HG02973 (cell line): ENCODE measurements at regions not wholly inside any gene's neighbourhood (a gene's known extent, or its start where the extent isn't known, plus 50 kb on each side); places are given as distances from the start of the nearest gene placed in this dataset.
"Not testable (repeated sequence)": the region's sequence is repeated elsewhere in the genome, so short reads cannot be mapped to it uniquely, and the experiment has no call there.

Source experiments
- ATAC-seq: cut with Tn5 transposase; IDR thresholded peaks from one replicate; pipeline ENCODE4 v1.9.1; 2021; ENCODE audit warnings: moderate library complexity; ENCODE audit not compliant: unreplicated experiment

DNA sequence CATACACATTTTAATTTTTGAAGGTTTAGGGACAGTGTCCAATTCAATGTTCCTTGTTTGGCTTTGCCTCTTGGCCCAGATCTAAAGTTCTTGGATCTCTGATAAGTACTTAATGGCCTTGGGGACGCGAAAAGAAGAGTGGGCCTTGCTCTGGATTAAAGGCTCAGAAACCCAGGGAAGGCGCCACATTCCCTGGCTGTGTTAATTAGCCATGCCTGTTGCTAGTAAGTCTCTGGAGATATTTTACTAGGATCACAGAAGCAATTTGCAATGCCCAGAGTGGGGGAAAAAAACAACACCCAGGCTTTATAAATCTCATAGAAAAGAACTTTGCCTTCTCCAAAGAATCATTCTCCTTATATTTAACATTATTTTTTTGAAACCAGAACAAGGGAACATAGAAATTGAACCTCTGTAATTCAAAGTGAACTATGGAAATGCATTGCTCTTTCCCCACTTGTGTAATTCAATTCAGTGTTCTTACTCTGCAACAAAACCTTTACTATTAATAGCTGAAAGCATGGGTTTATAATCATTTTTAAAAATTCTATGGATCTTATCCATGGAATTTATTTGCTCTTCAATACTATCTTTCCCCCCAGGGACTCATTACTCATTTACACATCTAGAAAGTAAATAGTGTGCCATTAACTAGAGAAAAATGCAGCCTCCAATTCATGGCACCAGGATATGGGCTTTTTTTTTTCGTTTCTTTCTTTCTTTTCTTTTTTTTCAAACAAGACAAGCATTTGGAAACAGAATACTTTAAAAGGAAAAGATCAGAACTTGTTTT is 172.2 kb upstream of the ANKRD55 start:
- ATAC-seq: no peak

DNA sequence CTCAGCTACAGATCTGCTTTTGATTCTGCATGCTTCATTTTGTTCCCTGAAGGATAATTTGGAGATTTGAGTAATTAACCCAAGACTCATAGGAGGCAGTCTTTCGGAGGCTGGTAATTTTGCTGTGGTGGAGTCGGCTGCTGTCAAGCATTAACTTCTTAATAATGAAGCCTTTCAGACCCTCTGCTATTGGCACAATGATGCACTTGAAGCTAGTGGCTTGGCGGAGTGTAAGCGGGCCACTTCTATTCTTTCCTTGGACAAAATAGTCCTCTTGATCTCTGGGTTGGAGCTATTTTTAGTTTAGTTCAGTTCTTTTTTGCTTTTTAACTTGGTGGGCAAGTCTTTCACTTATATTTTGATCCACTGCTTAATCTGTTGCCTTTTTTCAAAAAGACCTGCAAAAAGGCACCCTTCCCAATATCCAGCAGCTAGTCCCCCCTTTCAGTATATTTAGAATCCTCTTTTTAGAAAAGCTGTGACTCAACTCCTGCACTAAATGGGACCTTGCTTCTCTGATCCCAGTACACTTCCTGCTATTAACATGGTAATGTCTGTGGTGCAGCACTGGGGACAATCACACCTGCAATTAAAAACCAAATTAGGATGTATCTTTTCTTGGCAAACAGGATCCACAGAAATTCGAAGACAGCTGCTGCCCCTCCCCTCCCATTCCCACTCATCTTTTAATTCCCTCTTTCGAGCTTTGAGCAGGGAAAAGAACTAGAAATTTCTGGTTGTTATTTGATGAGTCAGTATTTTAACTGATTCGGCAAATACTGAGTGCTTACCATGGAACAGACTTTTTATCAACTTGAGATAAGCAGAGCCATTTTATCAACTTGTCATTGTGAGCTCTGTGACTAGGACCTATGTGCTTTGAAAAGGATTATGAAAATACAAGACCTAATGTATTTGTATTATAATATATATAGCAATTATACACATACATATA is 169.4 kb upstream of the ANKRD55 start:
- no peak for ATAC-seq

DNA sequence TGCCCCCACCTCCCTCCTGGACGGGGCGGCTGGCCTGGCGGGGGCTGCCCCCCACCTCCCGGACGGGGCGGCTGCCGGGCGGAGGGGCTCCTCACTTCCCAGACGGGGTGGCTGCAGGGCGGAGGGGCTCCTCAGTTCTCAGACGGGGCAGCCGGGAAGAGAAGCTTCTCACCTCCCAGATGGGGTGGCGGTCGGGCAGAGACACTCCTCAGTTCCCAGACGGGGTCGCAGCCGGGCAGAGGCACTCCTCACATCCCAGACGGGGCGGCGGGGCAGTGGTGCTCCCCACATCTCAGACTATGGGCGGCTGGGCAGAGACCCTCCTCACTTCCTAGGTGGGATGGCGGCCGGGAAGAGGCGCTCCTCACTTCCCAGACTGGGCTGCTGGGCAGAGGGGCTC is 164.7 kb upstream of the ANKRD55 start:
- not testable (repeated sequence) for ATAC-seq

DNA sequence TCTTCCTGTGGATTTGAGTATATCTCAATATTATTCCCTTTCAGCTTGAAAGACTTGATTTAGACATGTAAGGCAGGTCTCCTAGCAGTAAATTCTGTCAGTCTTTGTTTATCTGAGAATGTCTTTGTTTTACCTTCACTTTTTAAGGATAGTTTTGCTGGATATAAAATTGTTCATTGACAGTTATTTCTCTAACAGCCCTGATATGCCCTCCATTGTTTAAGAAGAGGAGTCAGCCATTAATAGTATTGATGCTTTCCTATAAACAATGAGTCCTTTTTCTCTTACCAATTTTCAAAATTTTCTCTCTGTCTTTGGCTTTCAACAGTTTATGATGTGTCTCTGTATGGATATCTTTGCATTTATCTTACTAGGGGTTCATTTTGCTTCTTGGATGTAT is 163.5 kb upstream of the ANKRD55 start:
- ATAC-seq: no peak

DNA sequence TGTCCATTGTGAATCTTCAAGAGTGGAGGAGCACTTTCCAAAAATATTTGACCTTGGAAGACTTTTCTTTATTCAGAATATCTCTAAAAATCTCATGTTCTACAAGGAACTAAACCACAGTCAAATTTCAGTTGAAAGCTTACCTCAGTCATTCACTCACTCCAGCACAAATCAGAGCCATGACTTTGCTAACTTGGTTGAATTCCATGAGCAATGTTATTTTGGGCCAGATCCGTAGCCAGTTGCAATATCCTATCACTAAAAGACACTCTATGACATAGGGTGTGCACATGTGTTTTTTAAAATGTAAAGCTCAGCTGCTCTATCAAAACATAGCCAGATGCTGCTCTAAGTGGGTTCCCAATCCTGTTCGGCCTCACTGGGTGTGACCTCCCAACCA is 156.1 kb upstream of the ANKRD55 start:
- no peak for ATAC-seq

DNA sequence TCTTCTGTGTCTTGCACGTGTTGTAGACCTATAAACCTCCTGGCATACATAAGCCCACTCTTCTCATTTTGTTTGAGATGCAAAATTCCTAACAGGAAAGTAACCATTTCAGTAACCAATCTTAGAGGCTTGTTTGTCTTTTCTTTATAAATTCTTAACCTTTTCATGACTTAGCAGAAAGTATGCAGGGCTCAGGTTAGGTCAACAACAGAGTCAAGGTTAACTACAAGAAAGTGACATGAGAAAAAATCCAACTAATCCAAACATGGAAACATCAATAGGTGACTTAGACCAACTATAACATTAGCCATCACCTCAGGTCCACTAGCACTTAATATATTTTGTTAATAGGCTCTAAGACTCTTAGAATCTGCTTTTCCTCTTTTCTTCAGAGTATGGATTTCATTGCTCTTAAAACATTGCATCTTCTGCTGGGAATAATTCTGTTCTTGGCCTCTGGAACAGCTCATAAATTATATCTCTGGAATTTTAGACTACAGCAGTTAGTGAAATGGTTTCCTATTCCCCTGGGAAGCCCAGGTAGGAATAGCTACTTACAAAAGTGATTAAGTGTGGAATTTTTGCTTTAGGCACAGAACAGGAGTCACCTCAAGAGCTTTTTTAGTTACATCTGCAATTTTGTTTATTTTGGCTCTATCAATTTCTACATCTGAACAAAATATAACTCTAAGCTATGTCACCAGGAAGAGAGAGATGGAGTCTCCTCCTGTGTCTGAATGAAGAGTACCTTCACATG is 155.3 kb upstream of the ANKRD55 start:
- no peak for ATAC-seq

DNA sequence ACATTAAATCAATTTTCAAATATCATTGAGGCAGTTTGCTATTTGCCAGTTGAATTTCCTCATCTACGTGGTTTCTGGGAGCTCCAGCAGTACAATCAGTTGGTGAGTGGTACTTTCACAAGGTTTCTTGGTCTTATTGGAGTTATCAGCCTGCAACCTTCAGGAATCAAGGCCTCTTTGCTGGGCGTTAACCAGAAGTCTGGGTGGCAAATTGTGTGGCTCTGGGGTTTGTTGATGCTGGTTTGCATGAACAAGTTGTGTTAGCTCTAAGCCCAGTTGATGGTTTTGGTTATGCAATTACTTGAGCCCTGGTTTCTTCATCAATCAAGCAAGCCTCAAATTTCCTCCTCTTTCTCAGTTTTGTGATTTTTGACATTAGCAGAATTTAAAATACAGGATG is 152.9 kb upstream of the ANKRD55 start:
- no peak for ATAC-seq

DNA sequence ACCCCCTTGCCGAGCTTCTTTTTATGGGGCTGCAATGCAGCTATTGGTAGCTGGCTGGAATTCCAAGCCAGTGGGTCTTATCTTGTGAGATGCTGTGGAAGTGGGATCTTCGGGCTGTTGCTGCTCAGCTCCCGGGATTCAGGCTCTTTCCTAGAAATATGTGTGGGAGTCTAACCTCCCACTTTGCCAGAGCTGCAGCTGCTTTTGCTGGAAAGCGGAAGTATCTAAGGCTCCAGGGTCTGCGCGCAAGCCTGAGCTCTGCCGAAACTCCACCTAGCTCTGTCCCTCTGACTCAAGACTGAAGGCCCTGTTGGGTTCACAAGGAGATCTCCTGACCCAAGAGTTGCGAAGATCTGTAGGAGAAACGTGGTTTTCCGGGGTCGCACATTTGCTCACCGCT is 151.1 kb upstream of the ANKRD55 start:
- ATAC-seq: no peak

DNA sequence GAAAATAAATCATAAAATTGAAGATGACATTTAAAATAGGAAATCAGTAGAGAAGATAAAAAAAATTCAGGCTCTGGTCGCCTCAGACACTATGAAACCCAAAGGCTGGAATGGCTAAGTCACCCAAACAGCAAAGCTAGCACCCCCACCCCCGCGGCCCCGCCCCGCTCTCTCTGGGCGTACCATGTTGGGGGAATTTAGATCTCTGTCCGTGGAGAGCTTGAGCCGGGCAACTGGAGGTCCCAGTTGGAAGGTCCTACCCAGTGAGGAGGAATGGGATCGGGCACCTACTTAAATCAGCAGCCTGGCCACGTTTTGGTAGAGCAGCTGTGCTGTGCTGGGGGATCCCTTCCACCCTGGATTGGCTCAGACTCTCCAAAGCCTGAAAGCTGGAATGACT is 150.6 kb upstream of the ANKRD55 start:
- ATAC-seq: no peak

DNA sequence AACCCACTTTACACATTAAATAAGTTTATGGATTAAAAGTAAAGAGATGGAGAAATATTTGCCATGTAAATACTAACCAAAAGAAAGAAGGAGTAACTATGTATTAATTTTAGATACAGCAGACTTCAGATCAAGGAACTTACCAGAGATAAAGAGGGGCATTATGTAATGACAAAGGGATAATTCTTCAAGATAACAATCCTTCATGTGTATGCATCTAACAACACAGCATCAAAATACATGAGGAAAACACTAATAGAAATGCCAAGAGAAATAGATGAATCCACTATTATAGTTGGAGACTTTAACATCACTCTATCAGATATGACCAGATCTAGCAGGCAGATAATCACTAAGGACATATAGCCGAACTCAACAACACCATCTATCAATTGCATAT is 149.8 kb upstream of the ANKRD55 start:
- no peak for ATAC-seq

DNA sequence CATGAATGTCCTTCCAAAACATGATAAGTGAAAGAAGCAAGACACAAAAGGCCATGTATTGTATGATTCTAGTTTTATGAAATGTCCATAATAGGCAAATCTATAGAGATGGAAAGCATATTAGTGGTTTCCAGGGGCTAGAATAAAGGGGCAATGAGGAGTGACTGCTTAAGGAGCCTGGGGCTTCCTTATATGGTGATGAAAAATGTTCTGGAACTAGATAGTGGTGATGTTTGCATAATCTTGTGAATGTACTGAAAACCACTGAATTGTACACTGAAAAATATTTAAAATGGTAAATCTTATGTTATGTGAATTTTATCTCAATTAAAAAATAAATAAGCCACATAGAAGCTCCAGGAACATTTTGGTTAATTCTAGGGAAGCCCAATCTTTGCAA is 144.4 kb upstream of the ANKRD55 start:
- no peak for ATAC-seq

DNA sequence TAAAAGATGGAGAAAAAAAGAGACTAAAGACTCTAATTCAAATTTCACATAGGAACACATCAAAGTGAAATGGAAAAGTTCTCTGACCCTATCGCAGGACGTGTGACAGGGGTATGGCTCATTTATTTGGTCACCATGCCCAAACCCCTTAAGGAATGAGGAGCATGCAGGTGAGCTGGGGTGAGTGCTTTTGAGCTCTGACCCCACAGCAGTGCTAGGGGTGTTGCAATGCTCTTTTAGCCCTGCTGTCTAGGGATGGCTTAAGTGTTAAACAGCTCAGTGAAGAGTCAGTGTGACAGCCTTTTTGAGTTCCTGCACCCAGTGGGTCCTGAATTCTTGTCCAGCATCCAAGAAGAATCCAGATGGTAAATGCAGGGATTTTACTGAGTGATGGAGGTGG is 143.0 kb upstream of the ANKRD55 start:
- no peak for ATAC-seq

DNA sequence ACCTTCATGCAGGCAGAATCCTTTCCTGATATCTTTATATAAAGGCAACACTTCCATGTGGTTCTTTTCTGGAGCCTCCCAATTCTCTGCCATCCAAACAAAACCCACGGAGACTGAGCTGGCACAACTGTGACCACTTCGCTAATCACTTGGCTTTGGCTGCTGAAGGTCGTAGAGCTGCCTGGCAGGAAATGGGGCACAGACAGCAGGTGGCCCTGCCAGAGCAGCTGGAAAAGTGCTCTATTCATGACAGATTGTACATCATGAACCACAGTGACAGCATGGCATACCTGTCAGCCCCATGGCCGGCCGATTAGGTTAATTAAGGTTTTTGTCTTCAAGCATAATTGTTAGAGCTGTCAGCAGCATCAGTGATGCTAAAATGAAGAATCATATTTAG is 141.9 kb upstream of the ANKRD55 start:
- no peak for ATAC-seq

DNA sequence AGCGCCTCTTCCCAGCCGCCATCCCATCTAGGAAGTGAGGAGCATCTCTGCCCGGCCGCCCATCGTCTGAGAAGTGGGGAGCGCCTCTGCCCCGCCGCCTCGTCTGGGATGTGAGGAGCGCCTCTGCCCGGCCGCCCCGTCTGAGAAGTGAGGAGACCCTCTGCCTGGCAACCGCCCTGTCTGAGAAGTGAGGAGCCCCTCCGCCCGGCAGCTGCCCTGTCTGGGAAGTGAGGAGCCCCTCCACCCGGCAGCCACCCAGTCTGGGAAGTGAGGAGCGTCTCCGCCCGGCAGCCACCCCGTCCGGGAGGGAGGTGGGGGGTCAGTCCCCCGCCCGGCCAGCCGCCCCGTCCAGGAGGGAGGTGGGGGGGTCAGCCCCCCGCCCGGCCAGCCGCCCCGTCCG is 139.4 kb upstream of the ANKRD55 start:
- not testable (repeated sequence) for ATAC-seq

DNA sequence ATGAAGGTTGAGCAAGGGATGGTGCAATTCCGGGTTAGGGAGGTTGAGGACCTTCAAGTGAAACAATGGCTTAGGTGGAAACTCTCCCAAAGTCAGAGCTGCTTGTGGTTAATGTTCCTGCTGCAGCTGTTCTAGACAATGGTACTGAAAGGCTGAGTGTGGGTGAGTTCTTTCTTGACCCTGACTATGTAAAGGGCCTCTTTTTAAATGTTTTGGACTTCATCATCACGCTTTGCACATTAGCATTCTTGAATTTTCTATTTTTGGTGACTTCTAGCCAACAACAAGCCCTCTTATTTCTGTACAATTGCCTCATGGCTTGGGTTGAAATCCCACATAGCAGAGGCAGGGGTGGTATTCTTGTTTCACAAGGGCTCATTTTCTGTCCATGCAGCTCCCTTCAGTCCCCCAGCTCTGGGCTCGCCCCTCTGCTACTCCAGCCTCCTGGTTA is 136.3 kb upstream of the ANKRD55 start:
- ATAC-seq: no peak

DNA sequence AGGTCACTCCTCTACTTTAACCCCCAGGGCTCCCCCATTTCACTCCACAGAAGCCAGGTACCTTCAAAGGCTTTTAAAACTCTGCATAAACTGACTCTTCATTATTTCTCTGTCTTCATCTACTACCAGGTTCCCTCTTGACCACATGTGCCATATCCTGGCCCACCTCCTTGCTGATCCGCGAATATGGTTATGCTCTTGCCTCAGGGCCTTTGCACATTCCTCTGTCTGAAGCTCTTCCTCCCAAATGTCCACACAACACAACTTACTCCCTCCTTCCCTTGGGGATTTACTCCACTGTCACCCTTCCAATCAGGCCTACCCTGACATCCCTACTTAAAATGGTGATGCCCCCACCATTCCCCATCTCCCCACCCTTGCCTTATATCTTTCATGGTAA is 134.6 kb upstream of the ANKRD55 start:
- ATAC-seq: no peak

DNA sequence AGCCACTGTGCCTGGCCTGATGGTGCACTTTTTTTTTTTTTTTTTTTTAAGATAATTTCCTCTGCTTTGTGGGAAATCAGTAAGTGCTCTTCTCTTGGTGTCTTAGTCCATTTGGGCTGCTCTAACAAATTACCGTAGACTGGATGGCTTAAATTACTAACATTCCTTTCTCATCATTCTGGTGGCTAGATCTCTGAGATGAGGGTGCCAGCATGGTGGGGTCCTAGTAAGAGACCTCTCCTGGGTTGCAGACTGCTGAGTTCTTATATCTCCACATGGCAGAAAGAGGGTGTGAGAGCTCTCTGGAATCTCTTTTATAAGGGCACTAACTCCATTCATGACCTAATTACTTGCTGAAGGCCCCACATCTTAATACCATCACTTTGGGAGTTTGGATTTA is 133.9 kb upstream of the ANKRD55 start:
- no peak for ATAC-seq

DNA sequence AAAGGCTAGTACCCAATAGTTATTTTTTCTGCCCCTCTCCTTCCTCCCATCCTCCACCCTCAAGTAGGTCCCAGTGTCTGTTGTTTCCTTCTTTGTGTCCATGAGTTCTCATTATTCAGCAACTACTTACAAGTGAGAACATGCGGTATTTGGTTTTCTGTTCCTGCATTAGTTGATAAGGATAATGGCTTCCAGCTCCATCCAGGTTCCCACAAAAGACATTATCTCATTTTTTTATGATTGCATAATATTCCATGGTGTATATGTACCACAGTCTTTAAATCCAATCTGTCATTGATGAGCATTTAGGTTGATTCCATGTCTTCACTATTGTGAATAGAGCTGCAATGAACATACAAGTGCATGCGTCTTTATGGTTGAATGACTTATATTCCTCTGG is 128.3 kb upstream of the ANKRD55 start:
- no peak for ATAC-seq

DNA sequence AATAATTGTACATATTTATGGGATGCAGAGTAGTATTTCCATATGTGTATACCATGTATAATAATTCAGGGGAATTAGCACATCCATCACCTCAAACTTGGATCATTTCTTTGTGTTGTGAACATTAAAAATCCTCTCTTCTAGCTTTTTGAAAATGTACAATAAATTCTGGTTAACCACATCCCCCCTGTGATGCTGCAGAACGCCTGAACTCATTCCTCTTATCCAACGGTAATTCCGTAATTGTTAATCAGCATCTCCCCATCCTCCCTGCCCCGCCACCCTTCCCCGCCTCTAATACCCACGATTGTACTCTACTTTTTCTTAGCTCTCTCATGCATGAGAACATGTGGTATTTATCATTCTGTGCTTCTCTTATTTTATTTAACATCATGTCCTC is 127.7 kb upstream of the ANKRD55 start:
- no peak for ATAC-seq

DNA sequence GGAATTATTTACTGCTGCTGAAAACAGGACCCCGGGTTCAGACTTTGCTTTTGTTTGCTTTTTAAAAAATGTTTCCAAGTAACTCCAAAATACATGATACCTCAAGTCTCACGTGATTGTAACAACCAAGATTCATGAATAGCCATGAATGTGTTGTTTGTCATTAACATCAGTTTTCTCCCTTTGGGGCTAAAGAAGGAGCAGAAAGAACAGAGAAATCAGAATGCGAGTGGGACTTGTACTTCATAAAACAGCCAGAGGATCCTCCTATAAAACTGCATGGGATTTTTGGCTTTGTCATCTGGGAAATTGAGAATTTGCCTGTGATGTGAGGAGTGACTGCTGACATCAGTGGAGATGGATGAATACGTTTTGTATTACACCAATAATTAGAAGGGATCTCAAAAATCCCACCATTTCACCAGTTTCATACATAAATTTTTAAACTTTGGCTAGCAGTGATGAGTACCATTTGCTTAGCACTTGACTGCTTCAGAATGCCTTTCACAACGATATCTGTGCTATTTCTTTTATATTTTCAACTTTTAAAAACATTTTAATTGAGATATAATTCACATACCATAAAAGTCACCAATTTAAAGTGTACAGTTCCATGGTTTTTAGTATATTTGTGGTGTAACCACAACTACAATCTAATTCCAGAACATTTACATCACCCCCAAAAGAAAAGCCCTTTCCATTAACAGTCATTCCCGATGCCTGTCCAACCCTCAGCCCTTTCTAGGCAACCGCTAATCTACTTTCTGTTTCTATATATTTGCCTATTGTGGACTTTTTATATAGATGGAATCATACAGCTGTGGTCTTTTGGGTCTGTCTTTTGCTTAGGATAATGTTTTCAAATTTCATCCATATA is 126.9 kb upstream of the ANKRD55 start:
- ATAC-seq: no peak
